ENCODE measurements at regions not wholly inside any gene's neighbourhood (a gene's known extent, or its start where the extent isn't known, plus 50 kb on each side); places are given as distances from the start of the nearest gene placed in this dataset.

GRCh38 chr1:200269256-200269655, 140.6 kb downstream of the ZNF281 start:
- in situ Hi-C loops (cut with MboI) (no loop called here), intact Hi-C loops (cut with micrococcal nuclease) (no loop called here)
- Histone ChIP-seq H3K4me1 (replicated peaks in 1 of 2; ENCODE audit: control insufficient read depth in 2 of 2, insufficient read depth in 2 of 2, low read length in 2 of 2) (no peaks in the 10 kb centered on the region; a peak in 1 of 5 replicates), H3K79me2 (ENCODE audit: control insufficient read depth, insufficient read depth, low read length) (no peaks in the 10 kb centered on the region), H3K4me3 (no peak overlapping the region), H3K9me3 (replicated peaks; ENCODE audit: control insufficient read depth, insufficient read depth, low read depth, low read length) (no peaks in the 10 kb centered on the region), H3K27ac (ENCODE audit: extremely low read depth, low read depth, low read length) (no peak overlapping the region), H2AFZ (ENCODE audit: low read depth, low read length) (no peak overlapping the region), H3K9me1 (ENCODE audit: control insufficient read depth, insufficient read depth, low read length) (no peaks in the 10 kb centered on the region), H4K20me1 (replicated peaks; ENCODE audit: control insufficient read depth, insufficient read depth, low read length) (no peaks in the 10 kb centered on the region), H3K9ac (ENCODE audit: insufficient read depth in 1 of 2, low read depth in 2 of 2, low read length in 2 of 2) (no peak overlapping the region), H3K4me2 (ENCODE audit: insufficient read depth, low read length) (no peak overlapping the region), H3K36me3 (ENCODE audit: control insufficient read depth, insufficient read depth, low read length) (no peaks in the 10 kb centered on the region), H3K27me3 (ENCODE audit: control insufficient read depth in 2 of 2, insufficient read depth in 2 of 2, low read length in 2 of 2) (peaks cover 2 to 5% of the 10 kb centered on the region in 2 experiments; a peak in 1 of 5 replicates)
- no peak for TF ChIP-seq TCF7 (IDR thresholded peaks at IDR 0.05; ENCODE audit: borderline replicate concordance)
- no peak for TF ChIP-seq MTA2 (IDR thresholded peaks at IDR 0.05; ENCODE audit: low read depth)
- no peak for TF ChIP-seq ZMIZ1 (IDR thresholded peaks at IDR 0.05; ENCODE audit: low read depth in 2 of 2, low read length in 2 of 2)
- TF ChIP-seq POLR3G (IDR thresholded peaks at IDR 0.05; ENCODE audit: extremely low read depth, insufficient read length, insufficient replicate concordance): no peak
- no peak for TF ChIP-seq BRD9 (IDR thresholded peaks at IDR 0.05; ENCODE audit: low read depth, partially characterized antibody)
- TF ChIP-seq BRD4 (IDR thresholded peaks at IDR 0.05): no peak
- no peak for TF ChIP-seq TAF1 (IDR thresholded peaks at IDR 0.05; ENCODE audit: control insufficient read depth, extremely low read depth, insufficient read depth, low read length, severe bottlenecking)
- no peak for TF ChIP-seq RNF219 (CRISPR knock-in tag; IDR thresholded peaks at IDR 0.05)
- POLR2A ChIA-PET: no interaction called here
- no TSS peak for BruUV-seq (replicated peaks)
- CTCF ChIA-PET (ENCODE audit: low intra/inter-chr PET ratio): no interaction called here
- FAIRE-seq (no peak), DNase-seq (ENCODE audit: extremely low read depth in 1 of 4, low spot score in 3 of 4) (no peak), ATAC-seq (no peak)
- WGBS (ENCODE audit: insufficient coverage, low coverage, missing lambda C conversion rate): 8% methylated on average over 1 of the region's 1 CpG
